Fibroblast of skin of right biceps (primary cell): ENCODE measurements at regions not wholly inside any gene's neighbourhood (a gene's known extent, or its start where the extent isn't known, plus 50 kb on each side); places are given as distances from the start of the nearest gene placed in this dataset.
A peak's percentile ranks its signal among the peaks of the same experiment; 100 is the strongest.

Source experiments
- DNase-seq: peaks from one replicate; pipeline ENCODE4 v3.0.0-alpha.2; 2013

GRCh38 chr21:15494481-15494880, 235.3 kb upstream of the USP25 start:
- no peak for DNase-seq

- peak; percentile 37 for DNase-seq
Measured at GRCh38 chr21:15495965-15496364, 233.8 kb upstream of the USP25 start.

GRCh38 chr21:15496911-15497310, 232.9 kb upstream of the USP25 start:
- no peak for DNase-seq

GRCh38 chr21:15498455-15498854, 231.3 kb upstream of the USP25 start:
- DNase-seq = no peak

- DNase-seq = no peak
Measured at GRCh38 chr21:15506086-15506485, 223.7 kb upstream of the USP25 start.

GRCh38 chr21:15508554-15508953, 221.2 kb upstream of the USP25 start:
- no peak for DNase-seq

- no peak for DNase-seq
Measured at GRCh38 chr21:15514073-15514946, 215.5 kb upstream of the USP25 start.

- DNase-seq = no peak
Measured at GRCh38 chr21:15515908-15516307, 213.9 kb upstream of the USP25 start.

GRCh38 chr21:15517394-15517793, 212.4 kb upstream of the USP25 start:
- DNase-seq = no peak

- no peak for DNase-seq
Measured at GRCh38 chr21:15520811-15521643, 208.8 kb upstream of the USP25 start.

GRCh38 chr21:15521644-15522001, 208.2 kb upstream of the USP25 start:
- DNase-seq = no peak

GRCh38 chr21:15522148-15522547, 207.6 kb upstream of the USP25 start:
- DNase-seq = no peak

GRCh38 chr21:15524855-15525254, 204.9 kb upstream of the USP25 start:
- DNase-seq = no peak

GRCh38 chr21:15526798-15527197, 203.0 kb upstream of the USP25 start:
- no peak for DNase-seq

- no peak for DNase-seq
Measured at GRCh38 chr21:15528346-15528745, 201.4 kb upstream of the USP25 start.

GRCh38 chr21:15531986-15532385, 197.8 kb upstream of the USP25 start:
- DNase-seq = no peak

GRCh38 chr21:15533618-15534017, 196.2 kb upstream of the USP25 start:
- DNase-seq = no peak

GRCh38 chr21:15534450-15534886, 195.3 kb upstream of the USP25 start:
- no peak for DNase-seq

GRCh38 chr21:15539376-15539775, 190.4 kb upstream of the USP25 start:
- no peak for DNase-seq

- no peak for DNase-seq
Measured at GRCh38 chr21:15543473-15543872, 186.3 kb upstream of the USP25 start.

- DNase-seq = peak; percentile 65
Measured at GRCh38 chr21:15549671-15550070, 180.1 kb upstream of the USP25 start.

GRCh38 chr21:15552914-15553494, 176.8 kb upstream of the USP25 start:
- DNase-seq = peak; percentile 8

GRCh38 chr21:15557925-15558324, 171.9 kb upstream of the USP25 start:
- DNase-seq = no peak

- no peak for DNase-seq
Measured at GRCh38 chr21:15558884-15559283, 170.9 kb upstream of the USP25 start.
